Stimulated activated CD4-positive, alpha-beta T cell treated with anti-CD3 and anti-CD28 coated beads, Interleukin-12 subunit alpha, Interleukin-12 subunit beta, amount 100 ng/mL, for 24 hours (primary cell): ENCODE measurements at regions not wholly inside any gene's neighbourhood (a gene's known extent, or its start where the extent isn't known, plus 50 kb on each side); places are given as distances from the start of the nearest gene placed in this dataset.
"Not testable (repeated sequence)": the region's sequence is repeated elsewhere in the genome, so short reads cannot be mapped to it uniquely, and the experiment has no call there.

Source experiments
- DNase-seq, 2 experiments: peaks; one replicate each; pipeline ENCODE4 v3.0.0-alpha.2; 2020; ENCODE audit warnings: low read depth in 2 of 2

DNA sequence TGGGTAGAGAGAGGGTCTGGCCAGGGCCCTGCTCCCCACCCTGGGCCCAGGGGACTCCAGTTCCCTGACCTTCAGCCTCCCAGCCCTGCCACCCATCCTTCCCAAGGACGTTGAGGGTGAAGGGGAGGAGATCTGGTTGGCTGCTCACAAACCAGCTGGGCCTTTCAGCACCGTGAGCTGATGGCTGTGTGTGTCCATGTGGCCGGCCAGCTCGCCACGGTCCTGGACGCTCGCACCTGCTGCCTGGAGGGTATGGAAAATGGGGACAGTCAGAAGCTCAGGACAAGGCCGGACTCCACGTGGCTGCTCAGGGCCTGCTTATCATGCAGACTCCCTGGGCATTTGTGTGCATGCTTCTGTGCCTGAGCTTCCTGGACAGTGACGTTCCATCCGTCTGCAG lies 110.3 kb downstream of the NPIPB11 start:
- not testable (repeated sequence) for DNase-seq

DNA sequence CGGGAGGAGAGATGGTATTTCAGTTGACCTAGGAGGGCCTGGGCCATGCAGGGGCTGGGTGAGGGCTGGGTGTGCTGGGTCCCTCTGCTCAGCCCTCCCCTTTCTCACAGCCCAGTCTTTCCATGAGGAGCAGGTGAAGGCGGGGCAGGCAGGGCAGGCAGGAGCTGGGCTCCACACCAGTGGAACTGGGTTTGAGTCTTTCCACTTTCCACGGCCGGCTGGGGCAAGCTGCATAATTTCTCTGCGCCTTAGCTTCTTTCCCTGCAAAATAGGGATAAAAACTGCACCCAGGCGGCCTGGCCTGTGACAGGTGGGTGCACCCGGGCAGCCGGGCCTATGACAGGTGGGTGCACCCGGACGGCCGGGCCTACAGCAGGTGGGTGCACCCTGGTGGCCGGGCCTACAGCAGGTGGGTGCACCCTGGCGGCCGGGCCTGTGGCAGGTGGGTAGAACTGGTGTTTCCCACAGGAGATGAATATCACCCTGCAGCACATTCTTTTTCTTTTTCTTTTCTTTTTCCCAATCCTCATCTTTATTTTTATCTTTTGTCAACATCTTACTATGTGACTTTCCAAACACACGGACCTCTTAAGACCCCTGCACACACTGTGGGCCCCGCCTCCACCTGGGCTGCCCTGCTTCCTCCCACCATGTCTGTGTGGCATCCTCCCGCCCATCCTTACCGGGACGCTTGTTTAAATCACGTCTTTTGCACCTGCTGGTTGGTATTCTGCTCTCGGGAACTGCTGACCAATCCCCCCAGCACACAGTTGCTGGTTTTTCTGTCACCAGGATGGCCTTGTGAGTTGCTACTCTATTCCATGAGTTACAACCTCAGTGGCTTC lies 111.3 kb downstream of the NPIPB11 start:
- not testable (repeated sequence) for DNase-seq

DNA sequence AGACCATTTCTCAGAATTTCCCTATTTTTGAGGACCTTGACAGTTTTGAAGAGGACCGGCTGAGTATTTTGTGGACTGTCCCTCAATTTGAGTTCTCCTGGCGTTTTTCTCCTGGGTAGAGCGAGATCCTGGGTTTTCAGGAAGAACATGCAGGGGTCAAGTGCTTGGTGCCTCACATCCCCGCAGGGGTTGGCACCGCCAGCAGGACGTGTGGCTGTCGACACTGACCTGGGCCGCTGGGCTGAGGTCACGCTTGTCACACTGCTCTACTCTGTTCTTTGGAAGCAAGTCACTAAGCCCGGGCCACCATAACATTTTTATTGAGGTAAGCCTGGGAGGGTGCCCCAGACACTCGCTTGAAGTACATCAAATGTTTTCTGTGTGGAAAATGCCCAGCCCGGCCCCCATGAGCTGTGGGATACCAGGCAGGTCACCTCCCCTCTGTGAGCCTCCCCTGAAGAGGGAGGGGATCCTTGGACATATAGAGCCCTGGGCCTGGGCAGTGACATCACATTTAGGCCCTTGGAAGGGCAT lies 112.0 kb downstream of the NPIPB11 start:
- DNase-seq = not testable (repeated sequence)

DNA sequence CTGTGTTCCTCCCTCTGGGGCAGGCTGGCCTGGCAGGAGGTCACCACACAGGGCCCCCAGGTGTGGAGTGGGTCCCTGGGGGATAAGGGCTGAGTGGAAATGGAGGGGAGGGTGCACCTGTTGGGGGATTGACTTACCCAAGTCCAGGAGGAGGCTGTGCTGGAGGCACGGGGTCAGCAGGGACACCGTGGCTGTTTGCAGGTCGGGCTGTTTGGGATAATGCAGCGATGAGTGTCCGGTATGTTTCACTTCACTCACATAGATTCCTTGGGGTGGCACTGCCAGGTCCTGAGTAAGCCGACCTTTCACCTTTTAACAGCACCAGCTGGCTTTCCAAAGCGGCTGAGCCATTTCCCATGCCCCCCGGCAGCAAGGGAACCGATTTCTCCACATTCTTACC lies 113.0 kb downstream of the NPIPB11 start:
- DNase-seq = not testable (repeated sequence)

DNA sequence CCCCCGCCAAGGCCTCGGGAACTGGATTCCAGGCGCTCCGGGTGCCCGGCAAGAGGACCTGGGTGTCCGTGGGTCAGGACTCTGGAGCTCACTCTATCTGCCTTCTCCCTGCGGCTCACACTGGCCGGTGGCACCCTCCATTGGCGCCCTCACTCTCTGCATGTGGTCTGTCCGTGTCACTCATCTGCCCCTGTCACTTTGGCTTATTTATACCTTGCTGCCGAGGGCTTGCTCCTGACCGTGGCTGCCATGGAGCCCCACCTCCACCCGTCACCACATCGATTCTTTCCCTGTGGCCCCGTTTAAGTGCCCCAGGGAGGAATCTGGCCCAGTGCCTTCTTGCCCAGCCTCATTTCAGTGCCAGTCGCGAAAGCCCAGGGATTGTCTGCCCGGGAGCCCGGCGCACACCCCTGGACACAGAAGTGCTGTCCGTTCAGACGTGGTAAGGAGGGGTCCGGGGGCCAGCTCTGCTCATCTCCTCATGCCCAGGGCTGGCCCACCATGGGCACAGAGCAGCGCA lies 113.5 kb downstream of the NPIPB11 start:
- not testable (repeated sequence) for DNase-seq

DNA sequence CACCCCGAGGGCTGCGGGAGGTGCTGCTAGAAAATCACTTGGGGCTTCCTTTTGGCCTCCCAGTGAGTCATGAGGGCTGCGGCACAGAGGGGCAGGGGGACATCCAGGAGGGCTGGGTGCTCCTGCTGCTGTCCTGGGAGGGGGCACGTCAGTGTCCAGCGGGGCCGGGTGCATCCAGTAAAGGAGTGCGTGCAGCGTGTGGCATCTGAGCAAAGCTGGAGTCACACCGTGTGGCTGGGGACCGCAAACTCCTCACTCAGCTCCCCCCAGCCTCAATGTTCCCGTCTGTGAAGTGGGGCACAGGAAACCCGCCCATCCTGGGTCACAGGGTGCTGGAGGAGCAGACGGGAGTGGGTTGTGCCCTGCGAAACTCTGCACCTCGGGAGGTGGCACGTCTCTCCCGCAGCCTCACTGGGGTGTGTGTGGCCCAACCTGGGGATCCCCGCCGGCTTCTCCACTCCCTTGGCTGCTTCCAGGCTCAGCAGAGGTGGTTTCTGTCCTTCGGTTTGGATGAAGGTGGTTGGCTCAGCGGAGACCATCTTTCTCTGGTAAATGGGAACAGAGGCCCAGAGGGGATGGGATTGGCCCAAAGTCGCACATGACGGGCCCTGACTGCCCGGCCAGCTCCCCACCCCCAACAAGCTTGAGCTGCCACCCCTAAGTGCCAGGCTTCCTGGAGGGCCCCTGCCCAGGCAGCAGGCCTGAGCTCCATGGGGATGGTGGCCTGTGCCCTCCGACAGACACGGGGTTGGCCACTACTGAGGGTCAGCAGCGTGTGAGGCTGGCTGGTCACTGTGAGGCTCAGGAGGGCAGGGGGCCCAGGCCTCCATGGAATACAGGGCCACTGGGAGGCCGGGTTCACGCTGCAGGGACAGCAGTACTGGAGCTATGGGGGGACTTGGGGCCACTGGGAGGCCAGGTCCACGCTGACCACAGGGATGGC lies 114.9 kb downstream of the NPIPB11 start:
- DNase-seq = not testable (repeated sequence)

DNA sequence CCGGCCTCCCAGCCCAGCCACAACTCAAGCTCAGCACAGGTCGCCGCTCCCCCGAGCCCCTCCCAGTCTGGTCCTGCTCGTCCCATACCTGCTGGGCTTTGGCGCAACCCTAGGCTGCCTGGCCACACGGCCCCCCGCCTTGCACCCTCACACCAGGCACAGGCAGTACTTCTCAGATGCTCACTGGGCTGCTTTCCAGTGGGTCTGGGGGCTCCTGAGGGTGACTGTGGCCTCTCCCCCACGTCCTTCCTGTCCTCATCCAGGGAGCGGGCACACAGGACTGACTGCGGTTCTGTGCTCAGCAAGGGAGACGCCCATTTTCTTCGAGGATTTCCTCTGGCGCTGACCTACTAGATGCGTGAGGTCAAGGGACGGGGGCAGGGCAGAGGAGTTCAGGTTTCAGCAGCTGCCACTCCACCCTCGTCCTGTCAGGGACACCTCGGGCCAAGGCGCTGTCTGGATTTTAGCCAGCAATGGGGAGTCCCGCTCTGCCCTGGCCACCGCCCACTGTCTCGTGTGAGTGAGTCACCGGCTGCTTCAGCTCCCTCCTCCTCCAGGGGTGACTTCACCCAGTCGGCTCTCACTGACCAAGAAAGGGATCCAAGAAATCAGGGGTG lies 115.8 kb downstream of the NPIPB11 start:
- DNase-seq = peak; percentile 24 to 44

DNA sequence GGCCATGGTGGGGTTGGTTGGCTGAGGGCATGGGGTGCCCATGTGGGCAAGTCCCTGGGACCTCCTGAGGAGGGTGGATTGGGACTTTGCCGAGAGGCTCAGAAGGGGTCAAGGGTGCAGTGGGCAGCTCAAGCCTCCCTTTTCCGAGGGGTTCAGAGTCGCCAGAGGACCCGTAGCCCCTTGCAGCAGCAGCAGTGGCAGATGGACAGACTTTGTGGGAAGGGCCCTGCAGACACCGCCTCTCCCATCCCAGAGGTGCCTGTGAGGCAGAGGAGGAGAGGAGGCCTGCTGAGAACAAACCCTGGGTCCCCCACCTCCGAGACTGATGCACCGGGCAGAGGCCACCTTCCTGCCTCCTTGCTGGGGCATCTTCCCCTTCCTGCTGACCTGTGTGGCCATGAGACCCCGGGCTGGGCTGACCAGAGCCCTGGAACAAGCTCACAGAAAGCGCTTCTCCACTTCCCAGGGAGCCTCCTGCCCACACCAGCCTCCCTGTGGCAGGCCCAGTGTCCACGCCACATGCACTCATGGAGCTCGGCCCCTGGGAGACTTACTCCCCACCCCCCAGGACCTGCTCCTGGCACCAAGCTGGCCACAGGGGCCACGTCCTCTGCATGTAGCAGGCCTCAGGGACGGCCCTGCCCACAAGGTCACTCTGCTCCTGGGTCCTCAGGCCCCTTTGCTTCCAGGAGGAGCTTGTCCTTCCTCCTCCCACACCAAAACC lies 116.8 kb downstream of the NPIPB11 start:
- not testable (repeated sequence) for DNase-seq

DNA sequence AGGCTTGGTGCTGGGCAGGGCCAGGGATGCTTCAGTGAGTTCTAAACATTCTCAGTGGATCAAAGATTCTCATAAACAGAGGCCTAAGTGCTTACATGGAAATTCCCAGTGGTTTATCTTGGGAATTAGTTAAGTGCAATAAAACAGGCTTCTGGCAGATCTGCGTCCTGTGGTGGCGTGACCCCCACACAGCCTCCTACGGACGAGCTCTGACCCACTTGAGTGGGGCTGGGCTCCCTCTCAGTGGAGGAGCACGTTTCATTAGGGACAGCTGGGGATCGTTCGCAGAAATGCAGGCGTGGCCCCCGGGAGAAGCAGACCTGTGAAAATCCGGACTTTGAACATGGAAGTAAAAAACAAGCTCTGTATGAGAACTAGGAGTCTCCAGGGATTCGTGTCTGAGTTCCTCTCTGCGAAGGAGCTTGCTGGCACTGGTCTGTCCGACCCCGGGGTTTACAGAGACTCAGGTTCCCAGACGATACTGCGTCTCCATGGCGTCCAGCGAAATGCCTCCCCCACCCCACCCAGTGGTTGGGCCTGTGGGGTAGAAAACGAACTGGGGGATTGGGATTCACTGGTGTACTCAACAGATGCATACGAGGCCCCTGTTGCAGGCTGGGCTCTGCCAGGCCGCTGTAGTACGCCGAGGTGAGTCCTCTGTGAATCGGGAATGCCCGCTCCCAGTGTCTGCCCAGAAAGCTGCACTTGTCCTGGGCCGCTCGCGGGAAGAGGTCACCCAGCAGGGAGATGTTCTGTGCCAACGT lies 117.6 kb downstream of the NPIPB11 start:
- DNase-seq = not testable (repeated sequence)

DNA sequence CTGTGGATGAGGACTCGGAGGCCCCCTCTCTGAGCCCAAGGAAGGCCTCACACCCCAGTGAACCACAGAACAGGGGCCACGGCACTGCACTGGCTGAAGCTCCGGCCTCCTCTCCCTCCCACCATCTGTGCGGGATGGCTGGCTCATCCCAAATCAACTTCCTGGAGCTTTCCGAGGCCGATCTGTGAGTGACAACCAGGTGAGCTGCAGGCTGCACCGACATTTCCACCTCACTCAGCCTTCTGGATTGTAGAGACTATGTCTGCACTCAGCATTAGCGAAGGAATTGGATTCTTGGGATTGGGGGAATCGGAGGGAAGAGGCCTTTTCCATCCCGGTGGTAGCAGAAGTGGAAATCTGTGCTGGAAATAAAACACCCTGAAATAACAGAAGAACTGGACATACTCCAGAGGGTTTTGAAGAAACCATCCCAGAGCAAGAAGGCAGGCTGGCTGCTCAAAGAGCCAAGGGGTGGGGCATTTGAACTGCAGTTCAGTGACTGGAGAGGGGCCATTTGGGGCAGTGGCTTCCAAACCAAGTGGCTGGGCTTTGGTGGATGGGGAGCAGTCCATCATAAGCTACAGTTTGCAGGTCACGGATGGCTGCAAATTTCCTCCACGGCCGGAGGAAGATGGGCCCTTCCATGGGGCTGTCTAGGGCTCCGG lies 118.5 kb downstream of the NPIPB11 start:
- DNase-seq = not testable (repeated sequence)

DNA sequence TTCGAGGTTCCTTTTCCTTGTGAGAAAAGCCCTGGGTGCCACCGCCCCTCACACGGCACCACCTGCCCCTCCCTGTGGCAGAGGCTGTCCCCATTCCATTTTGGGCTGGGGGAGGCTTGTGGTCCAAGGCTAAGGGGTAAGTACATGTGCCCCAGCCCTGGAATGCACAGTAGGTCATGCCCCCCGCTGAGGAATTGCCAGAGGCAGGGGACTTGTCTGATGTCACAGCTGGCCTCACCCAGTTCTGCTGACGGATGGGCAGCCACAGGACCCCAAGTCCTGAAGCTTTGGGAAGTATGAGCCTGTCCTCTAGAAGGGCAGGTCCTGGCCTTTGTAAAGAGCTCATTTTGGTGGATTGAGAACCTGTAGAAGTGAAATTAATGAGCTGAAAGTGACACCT lies 119.3 kb downstream of the NPIPB11 start:
- not testable (repeated sequence) for DNase-seq

DNA sequence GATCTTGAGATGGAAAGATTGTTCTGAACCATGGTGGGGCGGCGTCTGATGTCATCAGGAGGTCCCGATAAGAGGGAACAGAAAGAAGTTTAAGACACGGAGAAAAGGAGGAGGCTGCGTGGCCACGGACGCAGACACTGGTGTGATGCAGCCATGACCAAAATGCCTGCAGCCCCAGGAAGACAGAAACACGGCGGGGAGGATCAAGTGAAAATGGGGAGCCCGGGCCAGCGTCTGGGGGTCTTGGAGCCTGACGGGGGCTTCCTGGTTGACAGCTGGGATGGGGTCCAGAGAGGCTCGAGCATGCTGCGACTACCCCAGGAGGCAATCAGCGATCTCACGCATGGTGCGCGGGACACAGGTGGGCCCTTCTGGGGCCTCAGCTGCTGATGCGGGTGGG lies 119.7 kb downstream of the NPIPB11 start:
- DNase-seq = not testable (repeated sequence)

DNA sequence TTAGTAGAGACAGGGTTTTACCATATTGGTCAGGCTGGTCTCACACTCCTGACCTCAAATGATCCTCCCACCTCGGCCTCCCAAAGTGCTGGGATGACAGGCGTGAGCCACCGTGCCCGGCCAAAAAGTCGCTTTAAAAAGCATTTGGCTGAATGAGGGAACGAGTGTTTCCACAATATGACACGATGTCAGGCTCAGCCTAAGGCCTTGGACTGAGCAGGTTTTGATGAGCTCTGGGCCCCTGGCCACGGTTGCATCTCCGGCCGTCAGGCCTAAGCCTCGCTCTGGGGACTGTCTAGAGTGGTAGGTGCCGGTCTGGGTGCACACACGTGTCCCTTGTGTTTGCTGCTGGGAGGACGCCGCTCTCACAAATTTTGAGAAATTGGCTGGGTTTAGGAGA lies 120.3 kb downstream of the NPIPB11 start:
- not testable (repeated sequence) for DNase-seq

DNA sequence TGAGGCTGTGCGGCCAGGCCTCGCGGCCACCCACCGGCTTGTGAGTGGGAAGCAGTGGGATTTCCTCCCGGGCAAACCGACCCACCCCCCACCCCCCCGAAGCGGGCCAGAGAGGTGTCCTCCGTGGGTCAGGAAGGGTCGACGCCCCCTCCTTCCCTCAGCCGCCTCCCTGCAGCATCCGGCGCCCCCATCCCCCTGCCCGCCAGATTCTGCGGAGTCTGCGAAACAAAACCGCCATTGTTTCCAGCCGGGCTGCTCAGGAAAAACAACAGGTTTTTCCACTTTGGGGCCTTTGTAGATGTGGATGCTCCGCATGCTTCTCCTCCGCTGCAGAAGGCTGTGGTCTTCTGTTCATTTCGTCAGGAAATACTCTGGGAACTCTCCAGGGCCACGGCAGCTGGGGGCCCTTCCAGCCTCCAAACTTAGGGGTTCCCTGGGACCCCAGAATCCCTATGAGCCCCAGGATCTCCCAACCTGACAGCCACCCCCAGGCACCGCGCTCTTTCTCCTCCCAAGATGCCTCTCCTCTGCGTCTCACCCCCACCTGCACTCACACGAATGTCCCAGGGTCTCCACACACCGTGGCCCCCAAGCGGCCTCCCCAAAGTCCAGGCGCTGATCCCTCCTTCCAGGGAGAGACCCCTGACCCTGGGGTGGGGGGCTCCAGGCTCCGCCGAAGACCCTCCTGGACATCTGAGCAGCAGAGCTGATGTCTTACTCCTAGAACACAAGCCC lies 121.2 kb downstream of the NPIPB11 start:
- not testable (repeated sequence) for DNase-seq

DNA sequence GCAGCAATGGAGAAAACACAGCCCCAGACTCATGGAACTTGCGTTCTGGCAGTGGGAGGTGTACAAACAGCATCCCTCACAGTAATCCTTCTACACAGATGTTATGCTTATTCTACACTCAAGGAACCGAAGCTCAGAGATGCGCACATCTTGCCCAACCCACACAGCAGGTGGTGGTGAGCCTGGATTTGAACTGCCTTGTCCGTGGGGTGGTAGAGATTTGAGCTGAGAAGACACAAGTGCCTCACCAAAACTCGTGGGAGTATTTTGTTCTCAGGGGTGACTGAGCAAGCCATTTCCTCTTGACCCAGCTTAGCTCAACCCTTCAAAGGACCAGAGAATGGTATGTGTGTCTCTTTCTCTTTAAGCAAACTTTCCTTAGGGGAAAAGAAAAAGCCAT lies 121.8 kb downstream of the NPIPB11 start:
- DNase-seq = not testable (repeated sequence)

DNA sequence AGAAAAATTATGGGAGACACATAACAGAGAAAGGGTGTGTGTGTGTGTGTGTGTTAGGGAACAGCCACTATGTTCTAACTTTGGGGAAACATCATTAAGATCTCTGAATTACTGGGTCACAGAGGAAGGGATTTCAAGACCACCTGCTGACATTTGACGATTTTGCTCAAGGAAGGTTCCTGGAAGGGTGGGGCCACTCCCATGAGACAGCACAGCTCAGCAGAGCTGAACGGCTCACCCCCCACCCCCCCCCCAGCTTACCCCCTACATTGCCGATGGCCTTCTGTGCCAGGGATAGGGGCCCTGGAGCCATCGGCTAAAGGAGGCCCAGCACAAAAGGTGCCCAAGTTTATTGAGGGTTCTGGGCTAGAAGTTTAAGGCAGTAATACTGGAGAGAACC lies 122.4 kb downstream of the NPIPB11 start:
- DNase-seq = not testable (repeated sequence)

DNA sequence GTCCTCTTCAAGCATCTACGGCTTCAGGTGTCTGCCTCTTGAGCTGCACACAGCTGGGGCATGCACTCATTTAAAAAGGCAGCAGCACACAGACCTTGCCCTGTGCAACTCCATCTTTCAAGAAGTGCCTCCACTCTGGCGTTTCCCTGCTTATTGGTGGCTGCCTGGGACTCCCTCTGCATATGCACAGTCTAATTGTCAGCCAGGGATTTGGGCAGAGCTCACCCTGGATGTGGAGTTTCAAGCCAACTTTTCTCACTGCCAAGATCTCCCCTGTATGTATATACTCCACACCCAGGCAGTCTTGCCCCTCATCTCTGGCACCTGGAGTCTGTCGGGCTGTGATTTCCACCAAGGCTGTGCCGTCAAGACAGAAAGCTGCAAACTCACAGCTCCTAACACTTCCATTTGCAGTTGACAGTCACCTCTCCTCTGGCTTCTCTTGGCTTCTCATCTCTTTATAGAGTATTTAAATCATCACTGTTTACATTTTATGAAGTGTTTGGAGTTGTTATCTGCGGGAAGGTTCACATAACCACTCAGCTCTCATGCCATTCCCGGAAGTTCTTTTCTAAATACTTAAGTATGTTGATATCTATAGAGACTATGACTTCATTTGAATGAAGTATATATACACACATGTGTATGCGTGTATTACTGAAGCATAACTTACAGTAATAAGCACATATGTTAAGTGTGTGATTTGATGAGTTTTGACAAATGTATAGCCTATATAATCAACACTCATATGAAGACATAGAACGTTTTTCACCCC lies 128.2 kb downstream of the NPIPB11 start:
- DNase-seq = not testable (repeated sequence)

DNA sequence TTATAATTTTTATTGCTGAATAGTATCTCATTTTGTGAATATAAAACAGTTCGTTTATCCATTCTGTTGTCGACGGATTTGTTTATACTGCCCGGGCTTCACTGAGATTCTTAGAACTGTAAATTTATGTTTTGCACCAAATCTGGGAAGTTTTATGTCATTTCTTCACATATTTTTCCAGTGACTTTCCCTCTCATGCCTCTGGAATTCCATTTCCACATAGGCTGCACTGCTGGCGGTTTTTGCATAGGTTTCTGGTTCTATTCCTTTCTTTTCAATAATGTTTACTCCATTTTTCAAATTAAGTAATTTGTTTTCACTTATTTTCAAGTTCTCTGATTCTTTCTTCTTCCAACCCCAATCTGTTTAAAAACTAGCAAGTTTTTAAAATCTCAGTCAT lies 130.1 kb downstream of the NPIPB11 start:
- DNase-seq = not testable (repeated sequence)
